Prostate gland (tissue), 2 donors: ENCODE measurements at regions not wholly inside any gene's neighbourhood (a gene's known extent, or its start where the extent isn't known, plus 50 kb on each side); places are given as distances from the start of the nearest gene placed in this dataset.
"Not testable (repeated sequence)": the region's sequence is repeated elsewhere in the genome, so short reads cannot be mapped to it uniquely, and the experiment has no call there.

Source experiments
- POLR2A ChIP-seq: fragments of 450-650 bp; IDR thresholded peaks from one replicate; pipeline ENCODE4 v1.6.1; 2016; ENCODE audit warnings: antibody characterized with exemption, mild to moderate bottlenecking
- POLR2AphosphoS5 ChIP-seq: sonication (generic); formaldehyde crosslinking; IDR thresholded peaks from one replicate; pipeline ENCODE4 v1.6.1; 2017; ENCODE audit warnings: antibody characterized with exemption
- TF ChIP-seq, protein P1 (sequence below), 4 experiments: fragments of 200-600 bp in 2 of 4; fragments of 450-650 bp in 2 of 4; sonication (generic) in 2 of 4; IDR thresholded peaks; 1 replicate in 3 of 4; 2 replicates in 1 of 4; pipeline ENCODE4 v1.5.1; 2016 to 2019; ENCODE audit warnings: antibody characterized with exemption in 4 of 4, mild to moderate bottlenecking in 2 of 4, moderate library complexity in 2 of 4

DNA sequence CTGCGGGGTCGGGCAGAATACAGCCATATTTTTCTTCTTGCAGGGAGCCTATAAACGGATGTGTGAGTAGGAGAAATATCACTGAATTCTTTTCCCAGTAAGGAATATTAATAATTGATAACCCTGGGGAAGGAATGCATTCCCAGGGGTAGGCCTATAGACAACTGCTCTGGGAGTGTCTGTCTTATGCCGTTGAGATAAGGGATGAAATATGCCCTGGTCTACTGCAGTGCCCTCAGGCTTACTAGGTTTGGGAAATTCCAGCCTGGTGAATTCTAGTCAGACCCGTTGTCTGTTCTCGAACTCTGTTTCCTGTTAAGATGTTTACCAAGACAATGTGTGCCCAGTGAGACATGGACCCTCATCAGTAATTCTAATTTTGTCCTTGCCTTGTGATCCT lies 1129.3 kb downstream of the ZPLD1 start:
- not testable (repeated sequence) for TF ChIP-seq POLR2A, POLR2AphosphoS5
- TF ChIP-seq, protein P1, sequence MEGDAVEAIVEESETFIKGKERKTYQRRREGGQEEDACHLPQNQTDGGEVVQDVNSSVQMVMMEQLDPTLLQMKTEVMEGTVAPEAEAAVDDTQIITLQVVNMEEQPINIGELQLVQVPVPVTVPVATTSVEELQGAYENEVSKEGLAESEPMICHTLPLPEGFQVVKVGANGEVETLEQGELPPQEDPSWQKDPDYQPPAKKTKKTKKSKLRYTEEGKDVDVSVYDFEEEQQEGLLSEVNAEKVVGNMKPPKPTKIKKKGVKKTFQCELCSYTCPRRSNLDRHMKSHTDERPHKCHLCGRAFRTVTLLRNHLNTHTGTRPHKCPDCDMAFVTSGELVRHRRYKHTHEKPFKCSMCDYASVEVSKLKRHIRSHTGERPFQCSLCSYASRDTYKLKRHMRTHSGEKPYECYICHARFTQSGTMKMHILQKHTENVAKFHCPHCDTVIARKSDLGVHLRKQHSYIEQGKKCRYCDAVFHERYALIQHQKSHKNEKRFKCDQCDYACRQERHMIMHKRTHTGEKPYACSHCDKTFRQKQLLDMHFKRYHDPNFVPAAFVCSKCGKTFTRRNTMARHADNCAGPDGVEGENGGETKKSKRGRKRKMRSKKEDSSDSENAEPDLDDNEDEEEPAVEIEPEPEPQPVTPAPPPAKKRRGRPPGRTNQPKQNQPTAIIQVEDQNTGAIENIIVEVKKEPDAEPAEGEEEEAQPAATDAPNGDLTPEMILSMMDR (IDR thresholded peaks at IDR 0.05), result not testable (repeated sequence)
